ENCODE measurements at regions not wholly inside any gene's neighbourhood (a gene's known extent, or its start where the extent isn't known, plus 50 kb on each side); places are given as distances from the start of the nearest gene placed in this dataset.
A peak's percentile ranks its signal among the peaks of the same experiment; 100 is the strongest.

DNA sequence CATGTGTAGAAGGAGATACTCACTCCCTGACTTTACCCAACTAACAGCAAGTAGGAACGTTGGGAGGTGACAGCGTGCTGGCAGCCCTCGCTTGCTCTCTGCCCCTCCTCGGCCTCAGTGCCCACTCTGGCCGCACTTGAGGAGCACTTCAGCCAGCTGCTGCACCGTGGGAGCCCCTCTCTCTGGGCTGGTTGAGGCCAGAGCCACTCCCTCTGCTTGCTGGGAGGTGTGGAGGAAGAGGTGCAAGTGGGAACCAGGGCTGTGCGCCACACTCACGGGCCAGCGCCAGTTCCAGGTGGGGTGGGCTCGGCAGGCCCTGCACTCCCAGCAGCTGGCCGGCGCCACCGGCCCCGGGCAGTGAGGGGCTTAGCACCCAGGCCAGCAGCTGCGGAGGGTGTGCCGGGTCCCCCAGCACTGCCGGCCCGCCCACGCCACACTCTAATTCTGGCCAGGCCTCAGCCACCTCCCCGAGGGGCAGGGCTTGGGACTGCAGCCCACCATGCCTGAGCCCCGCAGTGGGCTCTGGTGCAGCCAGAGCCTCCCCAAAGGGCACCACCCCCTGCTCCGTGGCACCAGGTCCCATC lies 68.4 kb upstream of the FRMD4B start:
- DNase-seq (ENCODE audit: low spot score), result no peak
- Histone ChIP-seq H3K79me2 (ENCODE audit: low read depth) (no peaks in the 10 kb centered on the region), H3K4me3 (no peak overlapping the region), H3K27me3 (no peaks in the 10 kb centered on the region), H3K9me3 (ENCODE audit: low read depth) (no peaks in the 10 kb centered on the region), H3K4me1 (no peaks in the 10 kb centered on the region), H2AFZ (replicated peaks) (no peak overlapping the region), H3K9ac (no peak overlapping the region), H3F3A (ENCODE audit: low read depth) (no peaks in the 10 kb centered on the region), H4K20me1 (ENCODE audit: low read depth) (no peaks in the 10 kb centered on the region), H3K27ac (no peak overlapping the region), H3K36me3 (no peaks in the 10 kb centered on the region), H3K4me2 (no peak overlapping the region)
- no peaks in the 10 kb centered on the region for H3K9me3 Mint-ChIP-seq
- no peaks in the 10 kb centered on the region for H3K36me3 Mint-ChIP-seq
- H3K27me3 Mint-ChIP-seq (ENCODE audit: insufficient read depth, low read depth), result peaks cover 10% of the 10 kb centered on the region
- H3K27ac Mint-ChIP-seq, result no peak overlapping the region
- no peaks in the 10 kb centered on the region for H3K4me1 Mint-ChIP-seq
- H3K4me3 Mint-ChIP-seq, result no peak overlapping the region
- TF ChIP-seq EZH2phosphoT487 (IDR thresholded peaks at IDR 0.05), result no peak
- TF ChIP-seq, protein P1, sequence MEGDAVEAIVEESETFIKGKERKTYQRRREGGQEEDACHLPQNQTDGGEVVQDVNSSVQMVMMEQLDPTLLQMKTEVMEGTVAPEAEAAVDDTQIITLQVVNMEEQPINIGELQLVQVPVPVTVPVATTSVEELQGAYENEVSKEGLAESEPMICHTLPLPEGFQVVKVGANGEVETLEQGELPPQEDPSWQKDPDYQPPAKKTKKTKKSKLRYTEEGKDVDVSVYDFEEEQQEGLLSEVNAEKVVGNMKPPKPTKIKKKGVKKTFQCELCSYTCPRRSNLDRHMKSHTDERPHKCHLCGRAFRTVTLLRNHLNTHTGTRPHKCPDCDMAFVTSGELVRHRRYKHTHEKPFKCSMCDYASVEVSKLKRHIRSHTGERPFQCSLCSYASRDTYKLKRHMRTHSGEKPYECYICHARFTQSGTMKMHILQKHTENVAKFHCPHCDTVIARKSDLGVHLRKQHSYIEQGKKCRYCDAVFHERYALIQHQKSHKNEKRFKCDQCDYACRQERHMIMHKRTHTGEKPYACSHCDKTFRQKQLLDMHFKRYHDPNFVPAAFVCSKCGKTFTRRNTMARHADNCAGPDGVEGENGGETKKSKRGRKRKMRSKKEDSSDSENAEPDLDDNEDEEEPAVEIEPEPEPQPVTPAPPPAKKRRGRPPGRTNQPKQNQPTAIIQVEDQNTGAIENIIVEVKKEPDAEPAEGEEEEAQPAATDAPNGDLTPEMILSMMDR (IDR thresholded peaks at IDR 0.05), result no peak
- no peak for TF ChIP-seq EZH2 (IDR thresholded peaks at IDR 0.05)

DNA sequence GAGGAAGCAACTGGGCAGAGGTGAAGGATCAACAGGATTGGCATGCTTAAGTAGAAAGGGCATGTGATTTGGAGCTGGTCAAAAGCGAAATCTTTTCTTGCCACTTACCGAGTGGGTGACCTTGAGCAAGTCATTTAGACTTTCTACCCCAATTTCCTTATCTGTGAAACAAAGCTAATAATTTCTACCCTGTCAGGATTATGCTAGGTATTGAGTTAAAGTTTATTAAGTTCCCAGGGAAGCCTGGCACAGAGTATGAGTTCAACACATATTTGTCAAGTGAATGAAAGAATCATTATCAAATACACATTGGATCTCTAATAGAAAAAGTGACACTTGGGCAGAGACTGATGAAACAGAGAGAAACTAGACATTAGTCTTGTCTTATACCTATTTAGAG lies 66.4 kb upstream of the FRMD4B start:
- H3K9me3 Mint-ChIP-seq, result no peaks in the 10 kb centered on the region
- H3K36me3 Mint-ChIP-seq, result no peaks in the 10 kb centered on the region
- Histone ChIP-seq H3K4me1 (no peaks in the 10 kb centered on the region), H3K4me3 (no peak overlapping the region), H3K27ac (no peak overlapping the region), H4K20me1 (ENCODE audit: low read depth) (no peaks in the 10 kb centered on the region), H3K4me2 (no peak overlapping the region), H3K36me3 (no peaks in the 10 kb centered on the region), H3K79me2 (ENCODE audit: low read depth) (no peaks in the 10 kb centered on the region), H3K9ac (no peak overlapping the region), H3K27me3 (no peaks in the 10 kb centered on the region), H3F3A (ENCODE audit: low read depth) (no peaks in the 10 kb centered on the region), H2AFZ (replicated peaks) (no peak overlapping the region), H3K9me3 (ENCODE audit: low read depth) (no peaks in the 10 kb centered on the region)
- H3K27ac Mint-ChIP-seq, result no peak overlapping the region
- H3K4me1 Mint-ChIP-seq, result no peaks in the 10 kb centered on the region
- H3K4me3 Mint-ChIP-seq, result no peak overlapping the region
- no peak for DNase-seq (ENCODE audit: low spot score)
- TF ChIP-seq EZH2 (IDR thresholded peaks at IDR 0.05) (no peak), EZH2phosphoT487 (IDR thresholded peaks at IDR 0.05) (no peak)
- TF ChIP-seq, protein P1 (IDR thresholded peaks at IDR 0.05), result no peak
- H3K27me3 Mint-ChIP-seq (ENCODE audit: insufficient read depth, low read depth), result peaks cover 10% of the 10 kb centered on the region

GRCh38 chr3:69451594-69451993 lies 65.7 kb upstream of the FRMD4B start:
- no peak for DNase-seq (ENCODE audit: low spot score)
- Histone ChIP-seq H3K27me3 (no peaks in the 10 kb centered on the region), H3K4me1 (no peaks in the 10 kb centered on the region), H3K27ac (no peak overlapping the region), H3K9me3 (ENCODE audit: low read depth) (no peaks in the 10 kb centered on the region), H3K36me3 (no peaks in the 10 kb centered on the region), H3K4me2 (no peak overlapping the region), H3F3A (ENCODE audit: low read depth) (no peaks in the 10 kb centered on the region), H3K9ac (no peak overlapping the region), H4K20me1 (ENCODE audit: low read depth) (no peaks in the 10 kb centered on the region), H3K79me2 (ENCODE audit: low read depth) (no peaks in the 10 kb centered on the region), H2AFZ (replicated peaks) (no peak overlapping the region), H3K4me3 (no peak overlapping the region)
- TF ChIP-seq, protein P1 (IDR thresholded peaks at IDR 0.05), result peak; percentile 38
- TF ChIP-seq EZH2phosphoT487 (IDR thresholded peaks at IDR 0.05), result no peak
- TF ChIP-seq EZH2 (IDR thresholded peaks at IDR 0.05), result no peak
- Mint-ChIP-seq H3K9me3 (no peaks in the 10 kb centered on the region), H3K4me3 (no peak overlapping the region), H3K4me1 (no peaks in the 10 kb centered on the region), H3K36me3 (no peaks in the 10 kb centered on the region), H3K27me3 (ENCODE audit: insufficient read depth, low read depth) (peaks cover 10% of the 10 kb centered on the region), H3K27ac (no peak overlapping the region)

All from neural progenitor cell (in vitro differentiated cells).